A549 (cell line): ENCODE measurements at regions not wholly inside any gene's neighbourhood (a gene's known extent, or its start where the extent isn't known, plus 50 kb on each side); places are given as distances from the start of the nearest gene placed in this dataset.

Experiments
- JUNB ChIP-seq: fragments of >200 bp; sonication (Bioruptor Twin); formaldehyde crosslinking; IDR thresholded peaks from 2 replicates; pipeline ENCODE4 v1.6.1; 2016
- MAX ChIP-seq: IDR thresholded peaks from 2 replicates; pipeline ENCODE4 v1.6.1; 2012
- PBX3 ChIP-seq: IDR thresholded peaks from 2 replicates; pipeline ENCODE4 v1.6.1; 2012

GRCh38 chr2:221836095-221836494 is 264.0 kb upstream of the EPHA4 start:
- TF ChIP-seq MAX (no peak), PBX3 (no peak), JUNB (no peak)
